RWPE1 (cell line): ENCODE measurements at regions not wholly inside any gene's neighbourhood (a gene's known extent, or its start where the extent isn't known, plus 50 kb on each side); places are given as distances from the start of the nearest gene placed in this dataset.

Source experiments
- CTCF ChIA-PET: fragments of 350-600 bp; sonication (Branson Sonifier 250); formaldehyde crosslinking; extraction: SDS; loops from one replicate; lab custom pipeline; 2021; lab: Yijun Ruan, JAX
- POLR2A ChIA-PET: fragments of 400-600 bp; formaldehyde crosslinking; extraction: SDS; loops from one replicate; lab custom pipeline; 2020; ENCODE audit warnings: antibody characterized with exemption; ENCODE audit not compliant: low non-redundant PET; lab: Yijun Ruan, JAX
- DNase-seq: peaks from one replicate; pipeline ENCODE4 v3.0.0; 2012; ENCODE audit warnings: low spot score
- H3K27ac ChIP-seq: fragments of 450-650 bp; 2 replicates; pipeline ENCODE4 v1.5.1; 2017
- TF ChIP-seq, protein P1 (sequence below): fragments of 450-650 bp; conservative IDR thresholded peaks from 2 replicates; pipeline ENCODE4 v1.5.1; 2017; ENCODE audit warnings: low read depth, mild to moderate bottlenecking

GRCh38 chr7:79911420-79911819 is 223.2 kb upstream of the GNAI1 start:
- DNase-seq: no peak
- TF ChIP-seq, protein P1, sequence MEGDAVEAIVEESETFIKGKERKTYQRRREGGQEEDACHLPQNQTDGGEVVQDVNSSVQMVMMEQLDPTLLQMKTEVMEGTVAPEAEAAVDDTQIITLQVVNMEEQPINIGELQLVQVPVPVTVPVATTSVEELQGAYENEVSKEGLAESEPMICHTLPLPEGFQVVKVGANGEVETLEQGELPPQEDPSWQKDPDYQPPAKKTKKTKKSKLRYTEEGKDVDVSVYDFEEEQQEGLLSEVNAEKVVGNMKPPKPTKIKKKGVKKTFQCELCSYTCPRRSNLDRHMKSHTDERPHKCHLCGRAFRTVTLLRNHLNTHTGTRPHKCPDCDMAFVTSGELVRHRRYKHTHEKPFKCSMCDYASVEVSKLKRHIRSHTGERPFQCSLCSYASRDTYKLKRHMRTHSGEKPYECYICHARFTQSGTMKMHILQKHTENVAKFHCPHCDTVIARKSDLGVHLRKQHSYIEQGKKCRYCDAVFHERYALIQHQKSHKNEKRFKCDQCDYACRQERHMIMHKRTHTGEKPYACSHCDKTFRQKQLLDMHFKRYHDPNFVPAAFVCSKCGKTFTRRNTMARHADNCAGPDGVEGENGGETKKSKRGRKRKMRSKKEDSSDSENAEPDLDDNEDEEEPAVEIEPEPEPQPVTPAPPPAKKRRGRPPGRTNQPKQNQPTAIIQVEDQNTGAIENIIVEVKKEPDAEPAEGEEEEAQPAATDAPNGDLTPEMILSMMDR: no peak
- H3K27ac ChIP-seq: no peak overlapping the region
- ChIA-PET POLR2A (no interaction called here), CTCF (no interaction called here)

GRCh38 chr7:79909176-79909575 is 225.5 kb upstream of the GNAI1 start:
- H3K27ac ChIP-seq: no peak overlapping the region
- ChIA-PET POLR2A (no interaction called here), CTCF (no interaction called here)
- TF ChIP-seq, protein P1: no peak
- no peak for DNase-seq

GRCh38 chr7:79897166-79897565 is 237.5 kb upstream of the GNAI1 start:
- TF ChIP-seq, protein P1: no peak
- DNase-seq: no peak
- H3K27ac ChIP-seq: no peak overlapping the region
- CTCF ChIA-PET: no interaction called here
- POLR2A ChIA-PET: no interaction called here

DNA sequence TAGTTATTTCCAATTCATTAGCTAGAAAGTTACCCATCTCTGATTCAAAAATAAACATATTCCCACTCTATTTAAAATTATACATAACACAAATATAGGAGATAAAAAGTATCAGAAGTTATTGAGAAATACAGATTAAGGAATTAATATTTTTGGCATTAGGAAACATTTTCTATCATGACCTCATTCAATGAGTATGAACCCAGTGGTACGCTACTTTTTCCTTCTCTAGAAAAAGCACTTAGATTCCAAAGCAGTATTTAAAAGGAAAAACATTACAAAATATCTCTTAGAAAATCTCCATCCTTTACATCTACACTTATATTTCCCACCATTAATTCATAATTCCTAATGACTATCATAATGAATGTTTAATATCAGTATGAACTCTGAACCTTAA is 240.6 kb upstream of the GNAI1 start:
- no peak overlapping the region for H3K27ac ChIP-seq
- no peak for DNase-seq
- TF ChIP-seq, protein P1: no peak
- CTCF ChIA-PET: no interaction called here
- POLR2A ChIA-PET: no interaction called here

GRCh38 chr7:79882922-79883321 is 251.7 kb upstream of the GNAI1 start:
- POLR2A ChIA-PET: no interaction called here
- TF ChIP-seq, protein P1: no peak
- DNase-seq: no peak
- CTCF ChIA-PET: no interaction called here
- H3K27ac ChIP-seq: no peak overlapping the region

GRCh38 chr7:79880312-79880711 is 254.3 kb upstream of the GNAI1 start:
- H3K27ac ChIP-seq: no peak overlapping the region
- no peak for DNase-seq
- POLR2A ChIA-PET: no interaction called here
- CTCF ChIA-PET: no interaction called here
- TF ChIP-seq, protein P1: no peak
